GM21528 (cell line): ENCODE measurements at regions not wholly inside any gene's neighbourhood (a gene's known extent, or its start where the extent isn't known, plus 50 kb on each side); places are given as distances from the start of the nearest gene placed in this dataset.
"Not testable (repeated sequence)": the region's sequence is repeated elsewhere in the genome, so short reads cannot be mapped to it uniquely, and the experiment has no call there.

ENCODE experiments used
- ATAC-seq: cut with Tn5 transposase; IDR thresholded peaks from one replicate; pipeline ENCODE4 v1.9.1; 2021; ENCODE audit warnings: mild to moderate bottlenecking, moderate library complexity; ENCODE audit not compliant: unreplicated experiment, low FRiP score

DNA sequence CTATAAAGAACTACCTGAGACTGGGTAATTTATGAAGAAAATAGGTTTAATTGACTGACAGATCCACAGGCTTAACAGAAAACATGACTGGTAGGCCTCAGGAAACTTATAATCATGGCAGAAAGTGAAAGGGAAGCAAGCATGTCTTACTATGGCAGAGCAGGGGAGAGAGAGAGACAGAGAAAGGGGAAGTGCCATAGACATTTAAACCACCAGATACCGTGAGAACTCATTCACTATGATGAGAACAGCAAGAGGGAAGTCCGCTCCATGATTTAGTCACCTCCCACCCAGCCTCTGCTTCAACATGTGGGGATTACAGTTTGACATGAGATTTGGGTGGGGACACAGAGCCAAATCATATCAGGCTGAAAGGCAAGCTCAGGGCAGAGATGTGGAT, 327.1 kb upstream of the DDI1 start:
- no peak for ATAC-seq

DNA sequence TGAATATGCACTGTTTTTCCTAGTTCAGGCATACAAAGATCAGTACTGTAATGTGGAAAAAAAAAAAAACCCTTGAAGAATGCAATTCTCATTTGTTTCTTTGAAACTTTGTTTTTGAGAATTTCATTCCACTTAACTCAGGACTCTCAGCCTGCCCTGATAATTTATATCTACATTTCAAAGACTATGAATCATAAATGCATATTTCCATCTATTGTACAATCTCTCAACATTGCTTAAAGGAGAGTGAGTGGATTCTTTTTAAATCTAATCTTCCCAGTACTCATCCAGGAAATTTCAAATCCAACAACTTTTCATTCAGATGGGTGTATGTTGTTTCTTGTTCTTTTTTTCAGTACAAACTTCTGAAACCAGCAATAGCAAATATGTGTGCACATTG, 322.2 kb upstream of the DDI1 start:
- no peak for ATAC-seq

DNA sequence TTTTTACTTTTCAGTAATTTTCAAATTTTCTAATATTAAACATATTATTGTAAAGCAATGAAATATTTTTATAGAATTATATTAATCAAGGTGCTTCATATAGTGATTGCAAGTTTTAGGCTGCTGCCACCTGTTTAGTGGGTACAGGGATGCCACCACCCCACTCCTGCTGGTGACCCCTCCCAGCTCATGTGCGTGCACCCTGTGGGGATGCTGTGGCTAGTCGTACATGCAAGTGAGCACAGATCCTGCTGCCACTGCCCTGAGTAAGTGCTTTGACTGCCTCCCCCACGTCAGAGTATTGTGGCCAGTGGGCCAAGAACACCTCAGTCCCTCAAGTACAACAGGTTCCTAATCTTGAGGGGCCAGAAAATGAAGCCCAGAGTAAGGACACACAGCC, 320.1 kb upstream of the DDI1 start:
- no peak for ATAC-seq

DNA sequence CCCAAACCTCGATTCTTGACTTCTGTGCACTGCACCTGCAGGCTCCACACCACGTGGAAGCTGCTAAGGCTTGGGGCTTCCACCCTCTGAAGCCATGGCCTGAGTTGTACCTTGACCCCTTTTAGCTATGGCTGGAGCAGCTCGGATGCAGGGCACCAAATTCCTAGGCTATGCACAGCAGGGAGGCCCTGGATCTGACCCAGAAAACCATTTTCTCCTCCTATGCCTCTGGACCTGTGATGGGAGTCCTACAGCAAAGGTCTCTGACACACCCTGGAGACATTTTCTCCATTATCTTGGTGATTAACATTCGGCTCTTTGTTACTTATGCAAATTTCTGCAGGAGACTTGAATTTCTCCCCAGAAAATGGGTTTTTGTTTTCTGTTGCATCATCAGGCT, 309.2 kb upstream of the DDI1 start:
- no peak for ATAC-seq

DNA sequence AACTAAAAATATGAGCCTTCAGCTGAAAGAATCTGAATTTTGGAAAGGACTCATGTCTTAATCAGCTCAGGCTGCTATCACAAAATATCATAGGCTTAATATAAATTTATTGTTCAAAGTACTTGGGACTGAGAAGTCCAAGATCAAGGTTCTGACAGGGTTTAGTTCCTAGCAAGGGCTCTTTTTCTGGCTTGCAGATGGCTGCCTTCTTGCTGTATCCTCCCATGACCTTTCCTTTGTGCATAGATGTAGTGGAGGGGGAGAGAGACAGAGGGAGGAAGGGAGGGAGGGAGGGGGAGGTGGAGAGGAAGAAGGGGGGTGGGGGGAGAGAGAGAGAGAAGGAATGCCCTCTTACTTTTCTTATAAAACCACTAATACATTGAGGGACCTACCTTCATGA, 306.8 kb upstream of the DDI1 start:
- ATAC-seq = no peak

DNA sequence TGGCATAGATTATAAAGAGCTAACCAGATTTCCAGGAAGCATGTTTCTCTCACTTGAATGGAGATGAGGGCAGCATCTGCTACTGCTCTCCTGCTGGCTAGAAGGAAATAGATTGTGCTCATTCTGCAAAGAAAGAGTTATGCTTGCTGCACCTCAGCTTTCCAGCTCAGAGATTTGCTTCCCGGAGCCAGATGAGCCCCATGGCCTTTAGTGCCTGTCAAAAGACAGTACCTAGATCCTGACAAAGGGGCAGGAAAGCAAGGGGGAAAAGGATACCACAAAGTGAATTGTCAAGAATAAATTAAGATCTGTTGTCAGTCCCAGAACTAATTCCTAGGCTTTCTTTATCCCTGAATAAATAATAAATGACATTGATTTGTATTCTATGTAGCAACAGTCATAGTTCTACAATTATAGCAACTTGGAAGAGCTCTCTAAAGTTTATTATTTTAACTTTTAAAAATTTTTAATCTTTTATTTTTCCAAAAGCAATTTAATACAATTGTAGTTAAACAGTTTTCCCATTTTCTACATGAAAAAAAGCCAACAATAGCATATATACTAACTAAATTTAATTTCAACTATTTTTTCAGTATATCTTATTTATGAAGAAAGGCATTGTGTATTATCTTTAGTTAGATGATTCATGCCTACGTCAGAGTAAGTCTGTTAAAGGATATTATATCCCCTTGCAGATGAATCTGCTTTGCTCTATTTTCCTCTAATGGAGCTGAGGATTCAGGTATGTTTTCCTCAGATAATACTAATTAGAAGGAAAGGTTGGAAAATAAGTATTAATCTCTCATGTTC, 306.1 kb upstream of the DDI1 start:
- ATAC-seq = no peak

DNA sequence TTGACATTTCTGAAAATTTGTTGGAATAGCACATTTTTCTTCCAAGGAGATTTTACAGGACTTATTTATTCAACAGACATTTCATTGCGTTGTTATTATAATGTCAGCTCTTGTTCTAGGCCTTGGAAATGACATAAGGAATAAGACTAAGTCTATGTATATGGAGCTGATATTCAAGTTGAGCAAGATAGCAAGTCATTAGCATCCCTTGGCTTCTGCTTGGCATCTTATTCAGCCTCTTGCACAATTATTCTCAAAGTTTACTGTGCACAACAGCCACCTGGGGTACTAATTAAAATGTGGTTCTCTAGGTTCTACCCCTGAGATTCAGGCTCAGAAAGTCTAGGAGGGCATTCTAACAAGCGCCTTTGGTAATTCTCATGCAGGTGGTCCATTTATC, 304.8 kb upstream of the DDI1 start:
- ATAC-seq = no peak

DNA sequence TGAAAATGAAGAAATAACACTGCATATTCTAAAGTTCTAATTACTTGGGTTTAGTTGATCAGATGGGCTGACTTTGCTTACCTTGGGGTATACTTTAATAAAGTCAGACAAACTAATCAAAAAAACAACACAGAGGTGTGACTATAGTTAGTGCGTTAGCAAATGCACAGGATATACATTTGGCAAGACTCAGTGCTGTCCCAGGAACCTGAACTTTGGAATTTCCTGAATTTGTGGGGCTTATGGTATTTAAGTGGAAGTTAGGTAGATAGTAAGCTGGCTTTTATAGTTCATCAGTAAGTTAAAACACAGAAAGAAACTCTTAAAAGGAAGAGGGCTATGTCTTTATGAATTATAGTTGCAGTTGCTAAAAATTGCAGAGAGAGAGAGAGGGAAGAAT, 302.6 kb upstream of the DDI1 start:
- no peak for ATAC-seq

DNA sequence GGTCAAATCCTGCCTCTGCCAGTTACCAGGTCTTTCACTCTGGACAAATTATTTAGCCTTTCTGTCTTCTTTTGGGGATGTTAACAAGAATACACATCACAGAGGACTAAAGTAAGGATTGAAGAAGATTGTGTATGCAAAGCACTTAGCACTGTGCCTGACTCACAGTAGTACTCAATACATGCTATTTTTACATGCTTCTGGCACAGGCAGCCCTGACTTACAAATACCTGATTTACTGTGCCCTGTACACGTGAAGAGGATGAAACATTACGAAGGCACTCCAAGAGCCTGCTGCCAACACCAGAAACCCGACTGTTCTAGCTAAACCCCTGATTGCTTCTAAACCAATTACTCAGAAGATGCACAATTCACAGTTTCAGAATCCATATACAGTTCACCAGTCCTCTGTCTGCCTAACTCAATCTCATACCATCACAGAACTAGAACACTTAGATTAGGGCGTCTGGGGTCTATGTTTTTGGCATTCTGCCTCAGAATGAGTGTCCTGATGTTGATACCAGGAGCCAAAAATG, 300.9 kb upstream of the DDI1 start:
- no peak for ATAC-seq

DNA sequence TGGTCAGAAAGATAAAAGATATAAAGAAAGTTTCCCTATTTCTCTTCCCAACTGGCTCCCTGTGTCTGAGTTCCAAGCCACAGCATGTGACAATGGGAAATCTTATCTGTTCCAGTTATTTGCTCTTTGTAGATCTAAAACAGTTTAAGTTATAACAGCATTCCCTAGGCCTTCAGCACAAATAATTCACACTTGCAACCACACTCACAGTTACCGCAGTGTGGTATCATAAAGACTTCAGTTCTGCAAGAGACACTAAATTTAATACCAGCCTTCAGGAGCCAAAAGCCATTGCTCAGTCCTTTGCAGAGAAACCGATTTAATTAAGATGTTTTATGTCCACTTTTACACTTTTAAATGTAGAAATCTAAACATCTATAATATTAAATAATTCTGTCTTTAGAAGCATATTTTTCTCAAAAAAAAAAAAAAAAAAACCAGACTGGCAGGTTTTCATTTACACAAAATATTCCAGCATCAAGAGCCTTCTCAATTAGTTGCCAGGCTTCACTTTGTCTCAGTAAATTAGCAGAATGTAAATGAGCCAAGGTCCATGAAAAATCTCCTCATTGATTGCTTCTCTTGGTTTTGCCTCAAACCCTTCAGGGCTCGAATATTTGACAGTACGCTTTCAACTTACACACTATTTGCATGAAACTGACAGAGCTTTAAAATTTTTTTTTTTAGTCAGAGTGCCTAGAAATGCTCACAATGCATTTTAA, 300.0 kb upstream of the DDI1 start:
- ATAC-seq = no peak

DNA sequence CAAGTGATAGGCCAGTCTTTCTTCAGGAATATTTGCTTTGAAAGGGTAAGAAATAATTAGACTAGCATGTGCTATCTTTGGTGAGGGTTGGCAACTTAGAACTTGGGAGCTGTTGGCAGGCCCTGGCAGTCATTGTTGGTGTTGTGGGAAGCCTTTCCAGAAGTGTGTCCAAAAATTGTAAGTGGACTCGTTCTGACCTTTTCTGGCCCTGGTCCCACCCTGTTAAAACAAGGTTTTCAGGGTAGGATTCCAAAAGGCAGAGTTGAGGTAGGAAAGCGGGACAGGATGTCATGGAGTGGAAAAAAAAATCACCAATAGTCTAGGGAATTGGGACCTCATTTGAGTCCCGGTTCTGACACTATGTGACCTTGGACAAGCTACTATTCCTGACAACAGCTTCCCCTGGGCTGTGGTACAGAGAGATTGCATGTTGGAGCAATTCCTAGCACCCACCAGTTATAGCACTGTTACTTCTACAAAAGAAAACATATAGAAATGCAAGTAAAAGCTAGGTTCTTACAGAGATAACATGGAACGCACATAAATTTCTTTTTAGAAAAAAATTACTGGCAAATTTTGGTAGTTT, 299.3 kb upstream of the DDI1 start:
- no peak for ATAC-seq

DNA sequence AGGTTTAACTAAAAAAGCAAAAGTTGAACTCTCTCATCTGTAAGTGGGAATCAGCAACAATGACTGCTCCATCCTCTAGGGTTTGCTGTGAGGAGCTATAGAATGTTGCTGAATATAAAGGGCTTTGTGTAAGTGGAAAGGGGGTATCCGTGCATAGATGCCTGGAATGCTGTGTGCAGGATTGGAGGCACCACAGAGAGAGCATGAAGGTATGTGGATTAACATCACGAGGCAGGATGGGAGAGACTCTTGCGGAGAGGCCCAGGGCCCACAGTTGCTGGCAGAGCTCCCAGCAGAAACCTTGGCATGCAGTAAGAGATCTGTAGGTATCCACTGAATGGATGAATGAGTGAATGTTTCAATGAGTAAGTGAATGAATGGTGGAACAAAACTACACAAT, 298.7 kb upstream of the DDI1 start:
- ATAC-seq = no peak

DNA sequence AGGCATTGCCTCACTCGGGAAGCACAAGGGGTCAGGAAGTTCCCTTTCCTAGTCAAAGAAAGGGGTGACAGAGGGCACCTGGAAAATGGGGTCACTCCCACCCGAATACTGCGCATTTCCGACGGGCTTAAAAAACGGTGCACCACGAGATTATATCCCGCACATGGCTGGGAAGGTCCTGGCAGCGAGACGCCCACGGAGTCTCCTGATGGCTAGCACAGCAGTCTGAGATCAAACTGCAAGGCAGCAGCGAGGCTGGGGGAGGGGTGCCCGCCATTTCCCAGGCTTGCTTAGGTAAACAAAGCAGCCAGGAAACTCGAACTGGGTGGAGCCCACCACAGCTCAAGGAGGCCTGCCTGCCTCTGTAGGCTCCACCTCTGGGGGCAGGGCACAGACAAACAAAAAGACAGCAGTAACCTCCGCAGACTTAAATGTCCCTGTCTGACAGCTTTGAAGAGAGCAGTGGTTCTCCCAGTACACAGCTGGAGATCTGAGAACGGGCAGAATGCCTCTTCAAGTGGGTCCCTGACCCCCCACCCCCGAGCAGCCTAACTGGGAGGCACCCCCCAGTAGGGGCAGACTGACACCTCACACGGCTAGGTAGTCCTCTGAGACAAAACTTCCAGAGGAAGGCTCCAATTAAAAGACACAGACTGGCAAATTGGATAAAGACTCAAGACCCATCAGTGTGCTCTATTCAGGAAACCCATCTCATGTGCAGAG, 297.2 kb upstream of the DDI1 start:
- not testable (repeated sequence) for ATAC-seq

DNA sequence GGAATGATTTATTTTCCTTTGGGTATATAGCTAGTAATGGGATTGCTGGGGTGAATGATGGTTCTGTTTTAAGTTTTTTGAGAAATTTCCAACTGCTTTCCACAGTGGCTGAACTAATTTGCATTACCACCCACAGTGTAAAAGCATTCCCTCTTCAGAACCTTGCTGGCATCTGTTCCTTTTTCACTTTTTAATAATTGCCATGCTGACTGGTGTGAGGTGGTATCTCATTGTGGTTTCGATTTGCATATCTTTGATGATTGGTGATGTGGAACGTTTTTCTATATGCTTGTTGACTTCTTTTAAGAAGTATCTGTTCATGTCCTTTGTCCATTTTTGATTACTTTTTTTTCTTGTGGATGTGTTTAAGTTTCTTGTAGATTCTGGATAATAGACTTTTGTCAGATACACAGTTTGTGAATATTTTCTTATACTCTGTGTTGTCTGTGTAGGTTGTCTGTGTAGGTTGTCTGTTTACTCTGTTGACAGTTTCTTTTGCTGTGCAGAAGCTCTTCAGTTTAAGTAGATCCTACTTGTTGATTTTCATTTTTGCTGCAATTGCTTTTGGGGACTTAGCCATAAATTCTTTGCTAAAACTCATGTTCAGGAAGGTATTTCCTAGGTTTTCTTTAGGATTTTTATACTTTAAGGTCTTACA, 291.8 kb upstream of the DDI1 start:
- ATAC-seq = peak; percentile 63

DNA sequence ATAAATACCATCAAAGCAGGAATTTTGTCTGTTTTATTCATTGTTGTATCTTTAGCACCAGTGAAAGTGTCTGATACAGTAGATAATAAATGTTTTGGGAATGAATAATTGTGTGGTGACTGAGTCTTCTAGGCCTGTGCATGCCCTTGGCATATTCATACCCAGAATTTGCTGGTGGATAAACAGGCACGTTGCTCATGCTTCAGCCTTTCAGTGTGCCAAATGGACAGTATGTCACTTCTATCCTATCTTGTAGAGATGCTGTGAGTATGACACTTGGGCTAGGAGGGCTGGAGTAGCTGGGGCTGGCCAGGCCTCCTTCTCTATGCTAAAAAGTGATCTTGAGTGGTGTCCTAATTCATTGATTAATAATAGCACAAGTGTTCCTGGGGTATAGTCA, 287.3 kb upstream of the DDI1 start:
- ATAC-seq = no peak

DNA sequence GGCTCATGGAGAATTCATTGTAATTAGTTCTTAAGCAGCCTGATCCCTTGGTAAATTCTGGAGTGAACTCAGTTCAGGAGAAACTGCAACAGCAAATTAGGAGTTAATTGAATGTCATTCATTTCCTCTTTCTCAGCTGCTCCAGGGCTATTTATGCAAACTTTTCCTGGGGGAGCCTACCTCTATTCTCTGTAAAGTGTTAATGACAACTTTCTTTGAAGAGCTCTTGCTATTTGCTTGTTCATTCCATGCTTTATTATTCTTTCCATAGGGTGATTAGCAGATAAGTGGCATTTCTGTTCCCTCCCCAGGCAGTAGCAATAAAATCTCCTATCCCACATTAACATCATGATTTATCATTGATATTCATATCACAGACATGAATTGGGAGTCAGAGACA, 267.6 kb upstream of the DDI1 start:
- no peak for ATAC-seq

DNA sequence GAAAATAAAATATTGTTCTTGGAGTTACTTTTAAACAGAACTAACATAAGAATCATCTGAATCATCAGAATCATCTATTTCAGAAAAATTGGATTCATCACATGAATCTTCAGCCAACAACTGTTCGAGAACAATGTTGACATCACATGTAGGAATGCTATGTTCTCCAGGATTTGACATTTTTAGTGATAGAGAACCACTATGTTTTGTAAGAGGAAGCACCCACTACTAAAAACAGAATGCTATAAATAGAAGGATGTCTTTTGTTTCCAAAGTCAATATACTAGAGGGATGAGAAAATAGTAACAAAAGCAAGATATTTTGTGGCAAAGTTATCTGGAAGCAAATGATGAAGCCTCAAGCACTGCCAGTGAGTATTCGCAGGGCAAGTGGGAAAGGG, 263.4 kb upstream of the DDI1 start:
- no peak for ATAC-seq

DNA sequence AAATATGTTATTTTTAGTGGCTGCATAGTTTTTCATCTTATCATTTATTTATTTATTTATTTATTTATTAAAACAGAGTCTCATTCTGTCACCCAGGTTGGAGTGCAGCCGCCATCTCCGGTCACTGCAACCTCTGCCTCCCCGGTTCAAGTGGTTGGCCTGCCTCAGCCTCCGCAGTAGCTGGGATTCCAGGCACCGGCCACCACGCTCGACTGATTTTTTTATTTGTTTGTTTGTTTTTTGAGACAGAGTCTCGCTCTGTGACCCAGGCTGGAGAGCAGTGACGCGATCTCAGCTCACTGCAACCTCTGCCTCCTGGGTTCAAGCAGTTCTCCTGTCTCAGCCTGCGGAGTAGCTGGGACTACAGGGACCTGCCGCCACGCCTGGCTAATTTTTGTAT, 262.9 kb upstream of the DDI1 start:
- no peak for ATAC-seq

DNA sequence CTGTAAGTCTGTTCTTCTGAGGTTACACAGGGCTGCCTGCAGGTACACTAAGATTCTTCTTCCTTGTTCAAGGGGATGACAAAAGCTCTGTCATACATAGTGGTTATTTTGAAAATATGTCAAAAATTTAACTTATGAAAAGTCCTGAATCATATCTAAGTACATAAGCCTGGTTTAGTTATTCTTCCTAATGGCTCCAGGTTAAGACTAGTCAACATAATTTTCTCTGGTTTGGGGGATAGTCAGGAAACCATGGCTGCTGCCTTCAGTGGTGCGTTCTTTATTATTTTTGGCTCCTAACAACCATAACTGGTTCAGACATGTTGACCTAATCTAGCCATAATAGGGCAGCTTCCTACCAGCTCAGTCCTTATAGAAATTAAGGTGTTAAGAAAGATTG, 257.4 kb upstream of the DDI1 start:
- ATAC-seq = no peak

DNA sequence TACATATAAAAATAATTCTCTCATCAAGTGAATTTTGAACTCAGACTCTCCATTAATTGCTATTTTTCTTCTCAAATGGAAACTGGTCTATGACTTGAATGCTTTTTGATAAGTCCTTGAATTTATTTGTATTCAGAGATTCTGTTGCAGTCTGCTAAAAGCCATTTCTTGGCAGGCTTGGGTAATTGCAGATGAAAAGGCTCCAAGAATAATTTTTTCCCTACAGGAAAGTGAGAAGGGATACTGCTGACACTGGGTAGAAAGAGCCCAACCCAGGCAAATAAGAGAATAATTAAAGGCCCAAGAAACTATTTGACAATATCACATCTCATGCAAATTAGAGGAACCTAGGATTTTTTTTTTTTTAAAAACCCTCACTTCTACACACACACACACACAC, 246.5 kb upstream of the DDI1 start:
- no peak for ATAC-seq
